Activated CD4-positive, alpha-beta T cell treated with anti-CD3 and anti-CD28 coated beads for 24 hours (primary cell): ENCODE measurements at regions not wholly inside any gene's neighbourhood (a gene's known extent, or its start where the extent isn't known, plus 50 kb on each side); places are given as distances from the start of the nearest gene placed in this dataset.
"Not testable (repeated sequence)": the region's sequence is repeated elsewhere in the genome, so short reads cannot be mapped to it uniquely, and the experiment has no call there.

Experiments used
- DNase-seq, 2 donors: peaks; one replicate each; pipeline ENCODE4 v3.0.0-alpha.2; 2020; ENCODE audit warnings: low read depth in 2 of 2

- DNase-seq: no peak
Measured at GRCh38 chr5:15384176-15384575, 115.8 kb upstream of the FBXL7 start.

GRCh38 chr5:15383469-15383868, 116.5 kb upstream of the FBXL7 start:
- no peak for DNase-seq

- no peak for DNase-seq
Measured at GRCh38 chr5:15383021-15383420, 117.0 kb upstream of the FBXL7 start.

- no peak for DNase-seq
Measured at GRCh38 chr5:15377573-15378340, 122.2 kb upstream of the FBXL7 start.

- DNase-seq: no peak
Measured at GRCh38 chr5:15376803-15377202, 123.2 kb upstream of the FBXL7 start.

GRCh38 chr5:15376088-15376487, 123.9 kb upstream of the FBXL7 start:
- DNase-seq: no peak

- no peak for DNase-seq
Measured at GRCh38 chr5:15375559-15375958, 124.4 kb upstream of the FBXL7 start.

- no peak for DNase-seq
Measured at GRCh38 chr5:15374886-15375285, 125.1 kb upstream of the FBXL7 start.

GRCh38 chr5:15373151-15373550, 126.8 kb upstream of the FBXL7 start:
- DNase-seq: no peak

- DNase-seq: no peak
Measured at GRCh38 chr5:15371184-15371583, 128.8 kb upstream of the FBXL7 start.

- no peak for DNase-seq
Measured at GRCh38 chr5:15368835-15369234, 131.1 kb upstream of the FBXL7 start.

GRCh38 chr5:15367489-15367888, 132.5 kb upstream of the FBXL7 start:
- no peak for DNase-seq

- DNase-seq: no peak
Measured at GRCh38 chr5:15366676-15367391, 133.1 kb upstream of the FBXL7 start.

GRCh38 chr5:15365070-15365469, 134.9 kb upstream of the FBXL7 start:
- no peak for DNase-seq

- DNase-seq: no peak
Measured at GRCh38 chr5:15363601-15364000, 136.4 kb upstream of the FBXL7 start.

GRCh38 chr5:15357092-15357453, 142.9 kb upstream of the FBXL7 start:
- DNase-seq: not testable (repeated sequence)

GRCh38 chr5:15356308-15357091, 143.5 kb upstream of the FBXL7 start:
- DNase-seq: not testable (repeated sequence)

- DNase-seq: no peak
Measured at GRCh38 chr5:15354021-15354420, 146.0 kb upstream of the FBXL7 start.

GRCh38 chr5:15353086-15353645, 146.8 kb upstream of the FBXL7 start:
- no peak for DNase-seq

GRCh38 chr5:15350614-15351013, 149.4 kb upstream of the FBXL7 start:
- no peak for DNase-seq

GRCh38 chr5:15346738-15347137, 153.2 kb upstream of the FBXL7 start:
- DNase-seq: no peak

- DNase-seq: no peak
Measured at GRCh38 chr5:15344954-15345353, 155.0 kb upstream of the FBXL7 start.
